Stimulated activated CD8-positive, alpha-beta memory T cell treated with anti-CD3 and anti-CD28 coated beads, Interleukin-2, amount 100 ng/mL, for 48 hours (primary cell): ENCODE measurements at regions not wholly inside any gene's neighbourhood (a gene's known extent, or its start where the extent isn't known, plus 50 kb on each side); places are given as distances from the start of the nearest gene placed in this dataset.

Source experiments
- DNase-seq, 2 donors: peaks; one replicate each; pipeline ENCODE4 v3.0.0-alpha.2; 2020; ENCODE audit warnings: low read depth in 2 of 2

DNA sequence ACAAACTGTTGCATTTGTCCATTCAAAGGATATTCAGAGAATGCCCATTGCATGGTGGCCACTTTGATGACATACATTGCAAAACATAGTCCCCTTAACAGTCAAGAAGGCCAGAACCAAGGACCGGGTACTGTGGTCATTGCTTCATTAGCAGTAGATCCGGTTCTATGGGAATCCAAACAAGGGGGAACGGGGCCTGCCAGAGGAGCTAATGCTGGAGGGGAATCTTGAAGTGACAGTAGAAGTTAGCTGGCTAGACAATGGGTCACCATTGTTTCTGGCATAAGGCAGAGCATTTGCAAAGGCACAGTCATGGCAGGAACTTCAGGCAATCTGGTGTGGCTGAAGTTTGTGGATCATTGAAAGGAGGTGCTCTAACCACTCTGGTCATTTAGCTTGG is 279.7 kb downstream of the SS18 start:
- no peak for DNase-seq

DNA sequence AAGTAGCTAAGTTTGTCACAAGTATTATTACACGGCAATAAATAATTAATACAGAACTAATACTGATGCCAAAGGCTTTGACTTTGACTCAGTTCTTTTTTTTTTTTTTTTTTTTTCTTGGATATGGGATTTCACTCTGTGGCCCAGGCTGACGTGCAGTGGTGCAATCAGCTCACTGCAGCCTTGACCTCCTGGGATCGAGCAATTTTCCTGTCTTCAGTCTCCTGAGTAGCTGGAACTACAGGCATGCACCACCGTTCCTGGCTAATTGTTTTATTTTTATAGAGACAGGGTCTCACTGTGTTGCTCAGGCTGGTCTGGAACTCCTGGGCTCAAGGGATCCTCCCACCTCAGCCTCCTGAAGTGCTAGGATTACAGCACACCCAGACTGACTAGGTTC is 284.5 kb downstream of the SS18 start:
- DNase-seq, result no peak

DNA sequence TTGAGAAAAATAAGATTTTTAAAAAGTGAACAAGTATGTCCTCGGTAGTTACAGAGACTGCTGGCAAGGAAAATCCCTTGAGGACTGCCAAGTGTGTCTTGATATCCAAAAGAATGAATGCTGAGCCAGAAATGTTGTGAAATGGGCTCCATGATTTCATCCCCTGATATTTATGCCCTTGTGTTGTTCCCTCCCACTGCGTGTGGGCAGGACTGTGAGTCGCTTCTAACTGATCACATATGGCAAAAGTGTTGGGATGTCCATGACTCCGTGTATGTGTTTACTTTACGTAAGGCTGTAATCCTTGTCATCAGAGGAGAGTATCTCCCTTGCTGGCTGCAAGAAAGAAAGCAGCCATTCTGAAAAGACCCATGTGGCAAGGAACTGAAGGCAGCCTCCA is 285.1 kb downstream of the SS18 start:
- no peak for DNase-seq

GRCh38 chr18:25799231-25799630 is 291.2 kb downstream of the SS18 start:
- DNase-seq, result no peak

DNA sequence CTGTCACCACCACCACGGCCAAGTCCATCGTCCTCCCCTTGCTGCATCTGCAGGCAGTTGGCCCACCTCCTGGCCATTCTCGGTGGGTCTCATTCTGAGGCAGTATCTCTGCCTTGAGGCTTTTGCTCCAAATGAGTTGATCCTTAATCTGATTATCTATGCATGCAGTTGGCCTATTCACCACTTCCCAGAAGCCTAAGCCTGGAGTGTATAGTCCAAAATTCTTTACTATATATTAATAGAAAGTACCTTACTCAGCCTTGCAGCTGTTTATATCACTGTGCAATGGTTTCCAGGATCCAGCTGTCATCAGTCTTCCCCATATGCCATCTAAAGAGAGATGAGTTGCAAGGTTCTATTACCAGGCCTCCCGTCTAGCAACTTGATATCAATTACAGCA is 292.4 kb downstream of the SS18 start:
- no peak for DNase-seq

- no peak for DNase-seq
These were observed 295.2 kb downstream of the SS18 start for GRCh38 chr18:25795213-25795612.

- DNase-seq, result no peak
These were observed 303.1 kb downstream of the SS18 start for GRCh38 chr18:25787276-25787675.

DNA sequence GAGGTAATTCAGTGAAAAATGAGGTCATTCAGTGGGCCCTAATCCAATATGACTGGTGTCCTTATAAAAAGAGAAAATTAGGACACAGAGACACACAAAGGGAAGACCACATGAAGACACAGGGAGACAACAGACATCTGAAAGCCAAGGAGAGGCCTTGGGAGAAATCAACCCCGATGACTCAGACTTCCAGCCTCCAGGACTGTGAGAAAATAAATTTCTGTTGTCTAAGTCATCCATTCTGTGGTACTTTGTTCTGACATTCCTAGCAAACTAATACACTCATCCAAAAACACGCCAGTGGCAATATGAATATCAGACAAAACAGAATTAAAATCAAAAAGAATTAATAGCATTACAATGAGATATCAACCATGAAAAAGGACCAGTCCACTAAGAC is 303.7 kb downstream of the SS18 start:
- no peak for DNase-seq

DNA sequence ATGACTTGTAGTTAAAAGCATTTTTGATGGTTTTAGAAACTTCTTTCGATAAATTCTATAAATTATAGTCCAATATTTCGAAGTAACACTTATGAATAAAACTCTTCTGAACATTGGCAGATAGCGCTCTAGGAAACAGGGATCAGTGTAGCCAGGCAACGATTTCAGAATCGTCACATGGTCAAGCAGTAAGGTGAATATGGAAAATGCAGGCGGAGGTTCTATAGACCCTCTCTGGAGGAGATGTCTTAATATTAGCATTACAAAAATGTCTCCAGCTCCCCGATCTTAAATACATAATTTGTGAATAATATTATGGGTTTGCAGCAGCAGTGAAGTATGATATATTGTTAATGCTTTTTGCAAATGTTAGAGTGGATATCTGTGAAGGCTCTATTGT is 310.3 kb downstream of the SS18 start:
- no peak for DNase-seq

DNA sequence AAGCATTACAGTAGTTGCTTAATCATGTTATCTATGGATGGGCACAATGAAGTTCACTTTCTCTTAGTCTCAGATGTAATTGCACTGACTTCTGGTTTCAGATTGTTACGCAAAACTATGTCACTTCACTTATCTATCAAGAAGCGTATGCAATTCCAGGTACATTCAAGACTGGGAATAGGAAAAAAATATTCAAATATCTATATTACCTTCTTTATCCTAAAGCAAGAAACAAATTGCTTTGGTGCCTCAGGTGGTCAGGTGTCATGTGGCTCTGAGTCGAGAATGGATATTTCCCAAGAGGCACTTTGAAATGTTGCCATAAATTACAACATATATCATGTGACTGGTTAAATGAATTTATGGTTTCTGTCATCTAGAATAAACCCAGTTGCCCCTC is 318.6 kb downstream of the SS18 start:
- no peak for DNase-seq

GRCh38 chr18:25764777-25765176 is 325.6 kb downstream of the SS18 start:
- DNase-seq, result no peak

- no peak for DNase-seq
These were observed 331.3 kb downstream of the SS18 start for GRCh38 chr18:25759111-25759510.

GRCh38 chr18:25743646-25744151 is 346.7 kb downstream of the SS18 start:
- no peak for DNase-seq

DNA sequence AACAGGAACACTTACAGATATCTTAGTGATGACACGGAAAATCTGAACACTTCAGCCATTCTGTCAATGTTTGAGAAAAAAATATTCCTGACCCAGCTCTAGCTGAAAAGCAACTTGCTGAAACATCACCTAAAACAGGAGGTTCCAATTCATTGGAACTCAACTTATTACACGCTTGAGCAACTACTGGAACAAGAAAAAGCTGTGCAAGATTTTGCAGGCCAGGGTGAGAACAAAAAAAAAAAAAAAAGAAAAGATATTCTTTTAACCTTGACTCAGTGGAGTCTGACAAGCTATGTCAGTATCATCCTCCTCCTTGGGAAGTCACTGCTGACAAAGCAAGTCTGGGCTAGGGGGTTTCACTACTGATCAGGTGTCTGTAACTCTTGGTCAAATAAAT is 351.0 kb downstream of the SS18 start:
- no peak for DNase-seq

DNA sequence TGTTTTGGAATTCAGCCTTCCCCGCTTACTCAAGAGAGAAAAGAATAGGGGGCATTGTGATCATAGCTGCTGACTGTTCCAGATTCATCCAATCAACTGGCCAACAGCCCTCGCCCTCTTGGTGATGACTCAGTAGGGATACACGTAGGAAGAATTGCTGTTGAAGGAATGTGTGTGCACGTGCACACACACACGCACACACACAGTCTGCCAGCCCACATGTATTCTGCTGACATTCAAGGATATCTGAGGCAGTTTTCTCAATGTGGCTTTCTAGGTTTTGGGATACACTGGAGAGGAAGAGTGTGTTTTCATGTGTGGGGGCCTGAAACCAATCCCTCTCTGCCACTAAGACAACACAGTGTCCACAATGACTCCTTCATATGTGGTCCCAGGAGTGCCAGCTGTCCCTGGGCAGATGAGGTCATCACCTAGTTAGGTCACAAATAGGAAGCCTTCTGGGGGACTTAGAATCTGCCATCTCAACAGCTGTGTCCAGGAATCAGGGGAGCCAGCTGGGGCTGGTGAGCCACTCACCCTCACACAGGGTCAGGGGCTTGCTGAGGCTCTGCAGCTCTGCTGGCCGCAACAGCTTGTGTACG is 352.6 kb downstream of the SS18 start:
- no peak for DNase-seq

DNA sequence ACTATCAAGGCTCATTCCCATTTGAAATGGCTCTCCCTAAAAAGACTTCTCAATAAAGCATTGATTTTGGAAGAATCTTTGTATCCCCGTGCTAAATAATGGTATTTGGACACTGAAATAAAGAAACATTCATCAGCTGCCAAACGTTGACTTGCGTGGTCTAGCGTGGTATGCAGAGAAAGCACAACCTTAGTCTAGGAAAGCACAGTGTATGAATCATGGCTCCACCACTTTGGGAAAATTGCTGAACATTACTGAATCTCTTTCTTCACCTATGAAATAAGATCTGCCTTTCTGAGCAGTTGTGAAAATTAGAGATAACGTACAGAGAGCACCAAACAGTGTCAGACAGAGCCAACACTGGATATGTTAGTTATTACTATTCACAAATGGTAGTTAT is 353.9 kb downstream of the SS18 start:
- DNase-seq, result no peak

- DNase-seq, result no peak
These were observed 355.0 kb downstream of the SS18 start for GRCh38 chr18:25735459-25735858.

DNA sequence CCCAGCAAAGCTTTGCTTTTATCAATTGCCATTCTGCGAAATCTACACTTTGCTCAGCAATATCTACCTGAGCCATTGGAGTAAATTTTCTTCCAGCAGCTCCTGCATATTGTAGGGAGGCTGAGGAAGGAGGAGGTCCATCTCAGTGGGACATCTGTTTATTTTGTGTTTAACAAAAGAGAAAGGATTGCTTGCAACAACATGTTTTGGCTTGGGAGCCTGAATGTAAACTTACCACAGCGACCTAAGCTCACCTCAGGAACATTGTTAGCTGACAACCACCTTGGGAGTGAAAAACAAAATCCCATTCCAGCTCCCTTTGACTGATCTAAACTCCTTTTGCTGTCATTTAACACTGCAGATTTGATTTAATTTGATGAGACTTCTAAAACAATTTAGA is 356.1 kb downstream of the SS18 start:
- DNase-seq, result no peak

- DNase-seq, result no peak
These were observed 357.6 kb downstream of the SS18 start for GRCh38 chr18:25732862-25733261.

GRCh38 chr18:25729072-25729471 is 361.3 kb downstream of the SS18 start:
- DNase-seq, result no peak

DNA sequence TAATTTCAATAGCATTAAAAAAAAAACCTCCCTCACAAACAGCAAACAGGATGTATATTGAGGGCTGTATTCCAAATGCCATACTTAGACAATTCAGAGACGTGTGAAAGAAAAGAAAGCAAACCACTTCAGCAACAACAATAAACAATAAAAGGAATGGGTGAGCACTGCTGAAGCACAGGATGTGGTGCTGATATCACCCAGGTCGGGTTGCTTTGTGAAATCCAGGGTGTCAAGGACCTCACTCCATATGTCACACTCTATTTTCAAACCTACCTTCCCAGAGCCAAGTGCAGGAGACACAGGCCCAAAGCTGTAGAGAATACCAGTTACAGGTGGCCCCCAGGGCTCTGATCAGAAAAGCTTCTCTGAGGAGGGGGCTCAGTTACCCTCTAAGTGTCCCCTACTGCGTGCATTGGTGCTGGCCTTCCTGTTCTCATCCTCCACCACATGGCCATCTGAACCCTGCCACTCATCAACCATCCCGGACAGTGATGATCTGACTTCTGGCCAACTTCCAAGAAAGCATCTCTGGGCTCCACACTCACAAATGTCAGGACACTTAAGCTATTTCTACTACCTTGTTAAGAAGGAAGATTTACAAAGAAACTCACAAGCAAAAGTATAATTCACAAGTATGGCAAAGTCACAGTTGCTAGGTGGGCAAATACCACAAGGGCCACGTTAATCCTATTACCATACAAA is 363.0 kb downstream of the SS18 start:
- no peak for DNase-seq

GRCh38 chr18:25726298-25726697 is 364.1 kb downstream of the SS18 start:
- no peak for DNase-seq

GRCh38 chr18:25725501-25725900 is 364.9 kb downstream of the SS18 start:
- DNase-seq, result no peak

DNA sequence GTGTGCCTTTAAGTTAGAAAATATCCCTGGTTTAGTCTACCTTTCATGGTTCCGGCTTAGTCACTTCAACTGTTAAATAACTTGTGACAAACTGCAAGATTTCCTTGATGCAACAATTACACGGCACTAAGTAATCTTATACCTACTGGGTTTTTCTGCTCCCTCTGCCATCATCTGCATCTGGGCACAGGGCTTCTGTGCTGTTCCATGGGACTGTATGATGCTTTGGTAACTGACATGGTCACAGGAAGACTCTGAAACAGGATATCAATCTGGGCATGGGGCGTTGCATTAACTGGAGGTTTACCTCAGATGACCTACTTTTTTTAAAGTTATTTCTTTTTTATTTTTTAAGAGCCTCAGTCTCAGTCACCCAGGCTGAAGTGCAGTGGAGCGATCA is 365.4 kb downstream of the SS18 start:
- no peak for DNase-seq
